GM21825 (cell line): ENCODE measurements at regions not wholly inside any gene's neighbourhood (a gene's known extent, or its start where the extent isn't known, plus 50 kb on each side); places are given as distances from the start of the nearest gene placed in this dataset.
"Not testable (repeated sequence)": the region's sequence is repeated elsewhere in the genome, so short reads cannot be mapped to it uniquely, and the experiment has no call there.

Experiments
- ATAC-seq: cut with Tn5 transposase; IDR thresholded peaks from one replicate; pipeline ENCODE4 v1.9.1; 2021; ENCODE audit warnings: mild to moderate bottlenecking, moderate library complexity; ENCODE audit not compliant: unreplicated experiment

- no peak for ATAC-seq
Observed at GRCh38 chr5:124206540-124206939, 539.9 kb downstream of the ZNF608 start.

- no peak for ATAC-seq
Observed at GRCh38 chr5:124203303-124203702, 543.1 kb downstream of the ZNF608 start.

DNA sequence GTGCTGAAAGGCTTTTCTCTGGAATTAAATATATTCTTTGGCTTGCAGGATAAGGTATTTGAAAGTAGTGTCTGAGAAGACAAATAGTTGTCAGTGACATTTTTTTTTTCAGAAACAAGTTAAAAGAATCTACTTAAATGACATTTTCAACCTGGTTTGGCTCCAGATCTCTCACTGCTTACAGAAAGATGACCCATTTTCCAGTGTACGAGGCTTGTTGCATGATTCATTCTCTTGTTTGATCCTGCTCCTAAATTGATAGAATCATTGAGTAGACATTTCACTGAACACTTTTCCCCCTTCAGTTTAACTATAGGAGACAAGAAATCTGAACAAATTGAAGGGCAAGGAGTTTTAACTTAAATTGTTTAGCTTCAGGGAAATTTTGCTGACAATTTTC, 546.1 kb downstream of the ZNF608 start:
- ATAC-seq = no peak

DNA sequence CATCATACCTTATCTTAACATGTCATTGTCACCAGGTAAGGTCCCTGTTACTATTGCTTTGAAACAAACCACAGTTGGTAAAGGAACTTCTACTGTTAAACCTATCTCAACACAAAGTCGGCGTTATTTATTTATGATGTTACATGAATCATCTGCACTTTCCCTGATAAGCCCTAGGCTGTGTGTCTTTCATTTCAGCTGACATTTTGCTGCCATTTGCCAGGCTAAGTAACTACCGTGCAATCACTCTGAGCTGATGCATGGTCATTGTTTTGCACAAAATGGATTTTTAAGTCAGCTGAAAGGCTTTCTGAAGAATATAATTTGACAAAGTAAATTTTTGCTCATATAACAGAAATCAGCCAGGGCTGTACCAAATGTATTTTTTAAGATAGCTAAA, 546.5 kb downstream of the ZNF608 start:
- no peak for ATAC-seq

- no peak for ATAC-seq
Observed at GRCh38 chr5:124195411-124195810, 551.0 kb downstream of the ZNF608 start.

DNA sequence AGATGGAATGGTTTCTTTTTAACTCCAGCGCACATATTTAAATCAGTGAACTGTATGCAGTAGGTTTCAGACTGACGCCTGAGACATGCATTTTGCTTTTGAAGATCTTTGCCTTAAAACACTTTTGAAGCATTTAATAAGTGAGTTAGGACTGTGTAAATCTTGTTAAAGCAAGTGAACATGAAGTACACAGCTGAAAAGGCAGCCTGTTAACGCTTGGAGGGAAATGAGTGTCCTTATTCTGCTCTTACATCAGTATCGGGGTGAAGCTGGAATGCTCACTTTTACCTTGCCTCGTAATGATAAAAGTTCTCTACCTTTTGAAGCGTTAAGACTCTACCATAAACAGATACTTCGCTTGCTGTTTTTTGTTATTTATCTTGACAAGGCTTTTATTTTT, 552.2 kb downstream of the ZNF608 start:
- ATAC-seq = no peak

DNA sequence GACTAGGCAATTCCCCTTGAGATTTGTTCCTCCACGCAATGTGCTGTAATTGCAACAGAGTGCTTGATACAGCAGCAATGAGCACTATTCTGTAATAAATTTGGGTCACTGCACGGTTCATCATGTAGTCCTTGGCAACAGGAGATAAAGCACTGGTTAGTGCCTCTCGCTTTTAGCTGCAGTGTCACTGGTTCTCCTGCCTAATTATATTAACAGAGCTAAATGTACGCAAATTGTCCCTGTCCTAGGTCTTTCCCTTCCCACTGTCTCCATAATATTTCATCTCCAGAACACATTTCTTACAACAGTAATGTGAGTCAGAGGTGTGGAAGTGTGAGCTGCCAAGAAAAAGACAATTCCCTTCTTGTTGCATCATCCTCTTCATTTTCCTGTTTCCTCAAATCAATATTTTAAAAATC, 553.1 kb downstream of the ZNF608 start:
- ATAC-seq = no peak

- ATAC-seq = no peak
Observed at GRCh38 chr5:124192716-124193115, 553.7 kb downstream of the ZNF608 start.

DNA sequence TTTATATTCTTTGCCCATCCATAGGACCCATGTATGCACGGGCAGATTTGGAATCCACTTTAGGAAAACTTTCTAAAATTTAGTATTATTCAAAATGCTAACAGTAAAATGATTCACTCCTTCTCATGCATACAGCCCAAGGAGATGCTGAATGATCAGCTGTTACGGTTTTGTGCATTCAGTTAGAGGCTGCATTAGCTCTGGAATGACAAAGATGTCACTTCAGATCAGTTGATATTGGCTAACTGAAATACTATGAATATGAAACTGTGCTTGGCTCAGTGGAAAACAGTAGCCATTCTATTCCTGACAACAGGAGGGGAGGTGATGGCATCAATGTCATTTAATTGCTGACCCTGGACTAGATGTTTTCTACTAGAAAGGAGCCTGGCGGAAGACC, 560.7 kb downstream of the ZNF608 start:
- no peak for ATAC-seq

DNA sequence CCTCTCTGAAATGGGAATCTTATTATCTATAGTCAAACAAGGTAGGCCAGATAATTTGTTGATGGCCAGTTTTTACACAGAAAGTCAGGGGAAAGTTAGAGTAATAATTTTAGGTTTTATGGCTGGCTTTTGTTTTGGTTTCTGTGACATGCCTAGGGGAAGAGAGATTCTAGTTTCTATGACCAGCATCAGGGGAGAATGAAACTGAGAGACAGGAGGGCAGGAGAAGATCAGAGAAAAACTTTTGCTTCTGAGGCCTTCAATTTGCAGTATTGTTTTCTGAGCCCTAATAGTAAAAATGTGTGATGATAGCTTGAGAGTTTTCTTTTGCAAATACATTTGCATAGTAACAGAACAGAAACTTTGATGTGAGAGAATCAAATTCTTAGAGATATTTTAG, 564.3 kb downstream of the ZNF608 start:
- ATAC-seq = no peak

GRCh38 chr5:124180875-124181461, 565.5 kb downstream of the ZNF608 start:
- ATAC-seq = no peak

- no peak for ATAC-seq
Observed at GRCh38 chr5:124180299-124180874, 566.1 kb downstream of the ZNF608 start.

- no peak for ATAC-seq
Observed at GRCh38 chr5:124179819-124180218, 566.6 kb downstream of the ZNF608 start.

DNA sequence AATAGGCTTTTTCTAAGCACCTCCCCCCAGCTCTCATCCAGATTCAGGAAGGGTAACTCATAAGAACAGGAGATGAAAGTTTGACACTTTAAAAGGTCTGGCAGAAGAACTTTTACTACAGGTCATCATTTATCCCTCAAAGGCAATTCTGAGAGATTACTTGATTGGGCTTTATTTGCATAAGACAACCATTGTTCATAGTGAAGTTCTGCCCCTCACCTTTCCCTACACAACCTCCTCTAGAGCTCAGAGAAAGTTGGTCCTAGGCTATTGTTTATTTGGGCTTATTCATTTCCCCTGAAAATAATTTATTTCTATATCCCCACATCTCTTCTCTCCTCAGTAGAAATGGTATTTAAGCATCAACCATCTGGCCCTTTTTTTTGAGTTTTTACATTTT, 568.4 kb downstream of the ZNF608 start:
- no peak for ATAC-seq

GRCh38 chr5:124176692-124177091, 569.7 kb downstream of the ZNF608 start:
- ATAC-seq = no peak

- ATAC-seq = no peak
Observed at GRCh38 chr5:124173386-124173785, 573.1 kb downstream of the ZNF608 start.

DNA sequence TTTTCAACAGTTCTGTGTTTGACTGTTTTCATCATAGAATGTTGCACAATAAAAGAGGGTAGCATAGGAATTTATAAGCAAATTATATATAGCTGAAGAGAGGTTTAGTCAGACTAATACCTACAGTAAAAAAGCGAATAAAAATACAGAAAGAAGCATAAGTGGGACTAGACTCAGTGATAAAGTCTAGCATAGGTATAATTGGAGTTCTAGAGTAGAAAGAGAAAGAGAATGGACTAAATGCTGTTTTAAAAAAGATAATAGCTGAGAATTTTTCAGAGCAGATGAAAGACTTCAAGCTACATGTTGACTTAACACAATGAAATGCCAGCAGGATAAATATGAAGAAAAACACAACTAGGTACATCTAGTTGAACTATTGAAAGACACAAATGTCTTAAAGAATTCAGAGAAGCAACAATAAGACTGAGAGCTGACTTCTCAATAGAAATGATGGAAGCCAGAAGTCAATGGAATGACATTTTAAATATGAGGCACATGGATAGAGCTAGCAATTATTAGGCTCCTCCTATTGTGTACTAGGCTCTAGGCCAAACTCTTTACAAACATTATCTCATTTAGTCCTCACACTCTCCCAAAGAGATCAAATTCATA, 573.9 kb downstream of the ZNF608 start:
- no peak for ATAC-seq

DNA sequence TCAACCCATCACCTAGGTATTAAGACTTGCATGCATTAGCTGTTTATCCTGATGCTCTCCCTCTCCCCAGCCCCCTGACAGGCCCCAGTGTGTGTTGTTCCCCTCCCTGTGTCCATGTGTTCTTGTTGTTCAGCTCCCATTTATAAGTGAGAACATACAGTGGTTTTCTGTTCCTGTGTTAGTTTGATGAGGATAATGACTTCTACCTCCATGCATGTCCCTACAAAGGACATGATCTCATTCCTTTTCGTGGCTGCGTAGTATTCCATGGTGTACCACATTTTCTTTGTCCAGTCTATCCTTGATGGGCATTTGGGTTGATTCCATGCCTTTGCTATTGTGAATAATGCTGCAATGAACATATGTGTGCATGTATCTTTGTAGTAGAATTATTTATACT, 578.3 kb downstream of the ZNF608 start:
- not testable (repeated sequence) for ATAC-seq

DNA sequence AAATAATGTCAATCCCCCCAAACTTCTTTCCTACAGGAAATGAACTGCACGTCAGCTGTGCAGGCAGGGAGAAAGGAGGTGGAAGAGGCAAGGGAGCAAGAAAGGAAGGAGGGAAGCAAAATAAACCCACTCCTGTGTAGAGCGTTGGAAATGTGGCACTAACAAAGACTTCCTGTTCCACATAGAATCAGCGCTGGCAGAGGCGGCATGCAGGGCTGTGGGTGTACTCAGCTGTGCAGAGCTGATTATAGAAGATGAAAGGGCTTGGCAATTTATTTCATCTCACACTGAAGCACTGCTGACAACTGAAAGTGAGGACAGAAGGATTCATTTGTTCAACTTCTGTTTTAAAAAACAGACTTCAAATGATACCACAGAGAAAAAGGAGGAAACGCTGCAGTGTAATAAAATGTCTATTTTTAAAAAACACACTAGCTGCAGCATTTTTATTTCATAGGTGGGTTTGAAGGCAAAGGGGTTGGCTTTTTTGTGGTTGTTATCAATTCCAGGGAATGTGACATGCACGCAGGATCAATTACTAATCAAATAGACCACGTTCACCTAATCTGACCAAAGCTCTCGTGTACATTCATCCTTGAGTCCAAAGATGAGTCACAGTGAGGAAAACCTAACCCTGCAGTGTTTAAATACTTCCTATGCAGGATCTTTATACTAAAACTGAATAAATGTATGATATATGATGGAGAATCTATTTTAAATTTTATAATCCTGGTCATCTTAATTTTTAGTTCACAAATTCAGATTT, 583.5 kb downstream of the ZNF608 start:
- no peak for ATAC-seq

DNA sequence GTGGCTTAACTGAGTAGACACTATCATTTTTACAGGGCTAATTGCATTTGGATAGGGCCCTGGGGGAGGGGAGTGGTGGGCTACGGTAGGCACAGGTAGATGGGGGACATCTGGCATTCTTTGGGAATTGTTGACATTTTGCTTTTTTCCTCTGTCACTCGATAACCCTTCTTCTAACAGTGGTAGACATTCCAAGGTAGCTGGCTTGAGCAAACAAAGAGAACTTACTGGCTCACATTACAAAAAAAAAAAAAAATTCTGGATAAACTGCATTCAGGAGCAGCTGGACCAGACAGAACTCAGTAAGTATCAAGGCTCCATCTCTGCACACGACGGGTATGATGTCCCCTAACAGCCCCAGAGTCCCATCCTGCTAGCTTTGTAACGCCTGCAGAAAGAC, 585.2 kb downstream of the ZNF608 start:
- ATAC-seq = no peak

- ATAC-seq = no peak
Observed at GRCh38 chr5:124160265-124160664, 586.2 kb downstream of the ZNF608 start.

DNA sequence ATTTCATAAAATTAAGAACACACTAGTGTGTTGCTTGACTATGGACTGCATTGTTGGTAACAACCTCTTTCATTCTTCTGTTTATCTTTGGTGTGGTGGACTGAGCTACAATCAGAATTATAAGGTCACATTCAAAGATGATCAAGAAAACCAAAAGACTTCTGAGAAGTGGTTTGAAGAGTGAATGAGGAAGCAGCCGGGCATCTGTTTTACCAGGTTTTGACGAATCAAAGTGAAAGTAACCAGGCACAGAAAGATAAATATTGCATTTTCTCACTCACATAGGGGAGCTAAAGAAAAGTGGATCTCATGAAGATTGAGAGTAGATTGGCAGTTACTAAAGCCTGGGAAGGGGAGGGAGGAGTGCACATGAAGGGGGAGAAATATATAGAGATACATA, 589.1 kb downstream of the ZNF608 start:
- ATAC-seq = peak; percentile 50
